ENCODE measurements at regions not wholly inside any gene's neighbourhood (a gene's known extent, or its start where the extent isn't known, plus 50 kb on each side); places are given as distances from the start of the nearest gene placed in this dataset.

DNA sequence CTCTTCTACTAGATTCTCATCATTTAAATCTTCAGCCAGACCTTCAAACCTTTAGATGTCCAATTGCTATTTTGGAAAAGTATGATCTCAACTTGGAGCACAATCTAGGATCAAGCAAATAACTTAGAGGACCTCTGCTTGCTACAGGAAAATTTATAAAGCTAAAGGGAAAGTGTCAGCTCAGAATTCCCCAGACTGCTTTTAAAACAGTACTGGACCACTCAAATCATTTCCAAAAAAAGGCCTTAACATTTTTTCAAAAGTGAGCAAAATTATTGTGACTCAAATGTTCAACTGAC is 169.8 kb downstream of the PARM1 start:
- no peak for DNase-seq

DNA sequence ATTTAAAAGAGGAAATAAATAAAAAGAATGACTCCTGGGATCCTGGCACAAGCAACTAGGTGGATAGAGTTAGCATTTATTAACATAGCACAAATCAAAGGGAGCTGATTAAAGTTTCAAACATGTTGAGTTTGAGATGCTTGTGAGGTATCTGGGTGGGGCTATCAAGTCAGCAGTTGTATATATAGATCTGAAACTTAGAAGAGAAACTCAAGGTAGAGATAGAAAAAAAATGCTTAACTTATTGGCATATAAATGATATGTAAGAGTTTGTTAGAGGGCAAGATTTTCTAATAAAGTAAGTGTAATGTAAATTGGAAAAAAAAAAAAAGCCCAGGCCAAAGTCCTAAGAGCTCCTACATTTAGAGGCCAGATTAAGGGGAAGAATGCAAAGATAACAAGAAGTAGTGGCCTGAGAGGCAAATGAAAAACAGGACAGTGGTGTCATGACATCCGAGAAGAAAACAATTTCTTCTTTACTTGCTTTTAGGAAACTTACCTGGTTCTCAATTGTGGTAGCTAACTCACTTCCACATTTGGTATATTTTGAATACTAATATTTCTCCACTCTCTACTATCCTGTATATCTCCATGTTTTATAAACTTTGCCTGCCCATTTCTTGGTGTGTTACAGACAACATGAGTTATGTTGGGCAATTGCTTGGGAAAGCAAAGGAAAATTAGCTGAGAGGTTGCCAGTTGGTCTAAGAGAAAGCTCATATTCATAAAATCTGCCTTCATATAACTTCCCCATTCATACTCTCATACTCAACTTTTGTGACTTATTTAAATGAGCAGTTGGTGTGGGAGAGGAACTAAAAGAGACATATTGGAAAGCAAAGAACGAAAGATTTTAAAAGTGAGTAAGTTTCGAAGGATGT is 169.2 kb downstream of the PARM1 start:
- no peak for DNase-seq

All from DMS 273 treated with DMSO at 0.1 percent for 48 hours (cell line).